SIG-M5 (cell line): ENCODE measurements at regions not wholly inside any gene's neighbourhood (a gene's known extent, or its start where the extent isn't known, plus 50 kb on each side); places are given as distances from the start of the nearest gene placed in this dataset.
"Not testable (repeated sequence)": the region's sequence is repeated elsewhere in the genome, so short reads cannot be mapped to it uniquely, and the experiment has no call there.

Source experiments
- DNase-seq: peaks from one replicate; lab custom pipeline; 2025; lab: John Stamatoyannopoulos, UW

GRCh38 chr7:66413379-66414114 is 208.4 kb downstream of the TPST1 start:
- no peak for DNase-seq

DNA sequence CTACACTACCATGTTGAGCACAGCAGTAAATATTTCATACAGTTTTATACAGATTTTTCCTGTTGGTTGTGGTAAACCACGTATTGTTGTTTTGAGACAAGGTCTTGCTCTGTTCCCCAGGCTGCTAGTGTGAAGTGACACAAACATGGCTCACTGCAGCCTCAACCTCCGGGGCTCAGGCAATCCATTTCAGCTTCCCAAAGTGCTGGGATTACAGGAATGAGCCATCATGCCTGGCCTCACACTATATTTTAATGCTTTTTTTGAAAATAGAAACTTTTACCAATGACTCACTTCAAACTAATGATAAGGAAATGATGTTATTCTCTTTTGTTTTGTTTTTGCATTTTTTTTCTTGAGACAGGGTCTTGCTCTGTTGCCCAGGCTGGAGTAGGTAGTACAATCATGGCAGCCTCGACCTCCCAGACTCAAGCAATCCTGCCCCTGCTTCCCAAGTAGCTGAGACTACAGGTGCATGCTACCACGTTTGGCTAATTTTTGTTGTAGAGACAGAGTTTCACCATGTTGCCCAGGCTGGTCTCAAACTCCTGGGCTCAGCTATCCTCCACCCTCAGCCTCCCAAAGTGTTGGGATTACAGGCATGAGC is 210.6 kb downstream of the TPST1 start:
- no peak for DNase-seq

DNA sequence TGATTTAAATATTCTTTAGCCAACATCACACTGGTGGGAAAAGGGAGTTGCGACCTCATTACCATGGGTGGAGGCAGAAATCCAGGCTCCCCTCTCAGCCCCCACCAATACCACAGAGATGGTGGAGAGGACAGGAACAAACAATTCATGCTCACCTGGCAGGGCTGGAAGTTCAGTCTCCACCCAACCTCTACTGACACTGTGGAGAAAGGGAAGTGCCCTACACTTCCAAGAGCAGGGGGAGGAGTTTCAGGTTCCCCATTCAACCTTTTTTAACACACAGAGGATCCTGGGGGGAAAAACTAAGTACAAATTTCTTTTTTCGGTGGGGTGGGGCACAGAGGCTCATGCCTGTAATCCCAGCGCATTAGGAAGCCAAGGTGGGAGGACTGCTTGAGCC is 210.1 kb upstream of the KCTD7 start:
- no peak for DNase-seq

GRCh38 chr7:66419210-66419609 is 209.5 kb upstream of the KCTD7 start:
- DNase-seq: no peak

DNA sequence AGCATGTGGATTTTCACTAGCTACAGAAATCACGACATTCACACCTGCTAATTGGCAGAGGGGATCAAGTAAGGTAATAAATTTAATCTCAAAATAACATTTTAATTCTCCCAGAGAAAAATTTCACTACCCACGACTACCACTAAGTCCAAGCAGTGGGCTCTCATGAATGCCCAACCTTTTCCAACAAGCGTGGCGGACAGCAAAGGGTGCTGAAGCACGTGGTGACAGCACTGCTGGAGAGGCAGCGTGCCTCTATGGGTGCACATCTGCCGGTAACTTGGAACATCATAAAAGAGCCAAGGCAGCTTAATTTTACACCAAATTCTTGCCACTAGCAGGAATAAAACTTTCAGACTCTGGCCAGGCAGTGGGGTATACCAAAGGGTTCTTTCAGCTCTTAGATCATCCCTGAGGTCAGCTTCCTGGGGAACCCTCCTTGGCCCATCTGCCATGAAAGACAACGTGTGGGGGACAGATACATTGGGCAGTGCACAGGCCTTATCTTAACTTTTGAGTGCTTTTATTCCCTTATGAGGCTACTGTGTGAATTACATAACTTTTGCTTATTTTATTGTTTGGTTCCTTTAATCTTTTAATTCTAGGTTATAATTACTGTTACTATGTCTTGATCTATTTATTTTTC is 206.7 kb upstream of the KCTD7 start:
- DNase-seq: no peak

DNA sequence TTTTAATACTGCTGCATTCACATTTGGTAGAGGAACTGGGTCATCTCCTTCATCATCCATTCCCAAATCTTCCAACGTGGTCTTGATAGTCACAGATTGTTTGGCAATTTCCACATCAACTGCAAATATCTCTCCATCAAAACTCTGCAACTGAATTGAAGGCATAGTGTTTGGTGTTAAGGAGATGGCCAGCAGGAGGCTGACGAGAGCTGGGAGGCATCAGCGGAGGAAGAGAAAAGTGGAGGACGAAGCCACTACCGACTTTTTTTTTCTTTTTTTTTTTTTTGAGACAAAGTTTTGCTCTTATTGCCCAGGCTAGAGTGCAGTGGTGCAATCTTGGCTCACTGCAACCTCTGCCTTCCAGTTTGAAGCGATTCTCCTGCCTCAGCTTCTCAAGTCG is 205.0 kb upstream of the KCTD7 start:
- no peak for DNase-seq

- no peak for DNase-seq
Observed at GRCh38 chr7:66426332-66426731, 202.3 kb upstream of the KCTD7 start.

DNA sequence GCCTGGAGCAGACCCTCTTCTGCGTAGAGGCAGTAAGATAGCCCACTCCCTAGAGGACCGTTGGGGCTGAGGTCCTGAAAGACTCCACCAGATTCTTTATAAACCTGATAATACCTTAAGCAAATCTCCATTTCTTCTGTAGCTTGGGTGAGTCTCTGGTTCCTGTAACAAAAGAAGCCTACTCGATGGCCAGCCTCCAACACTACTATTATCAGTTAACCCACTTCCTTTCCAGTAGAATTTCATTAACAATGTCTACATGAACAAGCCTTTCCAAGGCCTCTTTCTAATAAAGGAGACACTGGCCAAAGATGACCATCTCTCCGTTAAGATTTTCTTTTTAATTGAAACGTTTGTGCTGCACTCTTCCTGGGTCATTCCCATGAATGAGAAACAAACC is 201.7 kb upstream of the KCTD7 start:
- DNase-seq: no peak

DNA sequence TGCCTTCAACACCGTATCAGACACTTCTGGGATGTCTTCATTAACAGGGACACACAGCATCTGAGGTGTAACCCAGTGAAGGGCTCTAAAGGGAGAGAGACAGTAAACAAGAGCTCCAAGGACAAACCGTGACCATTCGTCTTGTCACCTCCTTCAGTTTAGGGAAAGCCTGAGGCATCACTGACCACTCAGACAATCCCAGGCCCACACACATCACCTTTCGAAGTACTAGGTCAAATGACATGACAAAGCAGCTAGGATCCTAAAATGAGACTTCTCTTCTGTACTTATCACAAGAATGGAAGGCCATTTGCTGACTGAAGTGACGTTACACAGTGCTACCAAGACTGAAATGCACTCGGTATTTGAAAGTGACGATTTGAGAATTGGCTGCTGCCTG is 200.7 kb upstream of the KCTD7 start:
- no peak for DNase-seq

DNA sequence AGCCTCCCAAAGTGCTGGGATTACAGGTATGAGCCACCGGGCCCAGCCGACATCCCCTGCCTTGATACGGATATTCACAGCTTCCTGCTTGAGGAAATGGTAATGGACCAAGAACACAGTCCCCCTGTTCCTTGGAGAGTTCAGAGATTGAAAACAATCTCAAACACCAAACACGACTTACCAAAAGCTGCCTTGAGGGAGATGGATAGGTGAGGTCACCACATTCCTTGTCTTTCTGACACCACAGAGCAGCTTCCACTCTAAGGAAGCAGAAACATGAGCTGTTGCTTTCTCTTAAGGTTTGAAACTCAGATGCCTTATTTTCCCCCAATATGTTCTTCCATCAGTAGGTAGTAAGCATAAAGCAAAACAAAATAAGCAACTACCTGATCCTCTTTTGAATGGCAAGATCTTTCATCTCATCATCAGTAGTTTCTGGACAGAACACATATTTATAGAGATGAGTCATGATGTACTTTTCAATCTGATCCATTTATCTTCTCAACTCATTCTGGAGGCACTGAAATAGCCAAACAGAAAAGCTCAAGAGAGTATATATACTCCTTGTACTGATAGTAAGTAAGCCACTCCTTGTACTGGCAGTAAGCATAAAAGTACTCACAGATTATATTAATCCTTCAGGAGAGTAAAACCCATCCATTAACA is 199.1 kb upstream of the KCTD7 start:
- no peak for DNase-seq

DNA sequence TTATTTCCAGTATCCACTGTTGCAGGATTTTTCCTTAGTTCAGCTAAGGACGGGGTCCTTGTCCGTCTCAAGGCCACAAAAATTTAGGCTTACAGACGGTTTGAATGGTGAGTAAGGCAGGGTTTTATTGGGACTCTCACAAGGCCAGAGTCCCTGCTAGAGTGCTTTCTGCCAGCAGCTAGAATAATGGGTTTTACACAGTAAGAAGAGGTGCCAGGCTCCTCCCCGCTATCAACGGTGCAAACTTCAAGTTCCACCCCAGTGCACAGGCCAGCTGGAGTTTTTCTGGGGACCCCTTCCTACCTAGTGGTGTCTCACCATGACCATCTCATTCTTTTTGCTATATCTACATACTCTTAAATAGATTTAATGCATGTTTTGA is 198.5 kb upstream of the KCTD7 start:
- DNase-seq: no peak

DNA sequence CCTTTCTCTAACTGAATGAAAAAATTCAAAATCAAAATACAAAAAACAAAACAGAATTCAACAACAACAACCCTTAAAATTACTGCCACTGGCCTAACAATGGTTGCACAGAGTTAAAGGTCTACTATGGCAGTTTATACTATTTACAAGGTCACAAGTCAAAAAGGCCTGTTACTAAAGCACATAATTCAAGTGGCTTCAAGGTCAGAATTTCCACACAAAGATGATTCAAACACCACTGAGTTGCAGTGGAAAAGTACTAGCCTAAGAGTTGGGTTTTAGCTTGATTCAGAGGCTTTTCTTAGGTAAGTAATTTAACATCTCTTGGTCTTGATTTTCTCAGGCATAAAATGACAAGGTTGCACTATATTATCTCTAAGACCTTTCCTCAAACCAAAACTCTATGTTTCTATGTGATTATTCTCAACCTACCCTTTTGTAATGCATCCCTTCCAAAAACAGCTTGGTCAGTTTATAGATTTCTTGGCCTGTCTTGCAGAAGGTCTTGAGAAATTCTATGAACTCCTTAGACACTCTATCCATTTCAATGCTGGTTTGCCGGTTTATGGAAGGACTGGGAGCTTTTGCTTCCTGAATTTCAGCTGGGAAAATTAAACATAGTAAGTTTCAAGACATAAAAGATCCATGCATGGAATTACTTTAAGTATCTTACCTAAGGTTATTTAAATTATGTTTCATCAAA is 189.8 kb upstream of the KCTD7 start:
- DNase-seq: not testable (repeated sequence)

DNA sequence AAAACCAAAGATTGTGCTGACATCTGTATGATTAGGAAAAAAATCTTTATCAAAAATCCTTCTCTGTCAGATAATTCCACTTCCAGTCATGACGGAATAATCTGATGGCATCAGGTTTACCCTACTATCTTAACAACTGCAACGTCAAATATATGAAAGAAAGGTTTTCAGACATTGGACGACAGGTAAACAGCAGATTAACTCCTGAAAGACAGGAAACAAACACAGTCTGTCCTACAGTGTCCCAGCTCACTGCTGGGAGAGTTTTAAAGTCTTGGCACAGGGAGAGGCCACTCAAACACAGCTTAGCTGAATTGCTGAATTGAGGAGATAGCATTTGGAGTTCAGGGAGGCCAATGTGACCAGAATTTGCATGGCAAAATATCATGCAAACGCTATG is 186.3 kb upstream of the KCTD7 start:
- no peak for DNase-seq

DNA sequence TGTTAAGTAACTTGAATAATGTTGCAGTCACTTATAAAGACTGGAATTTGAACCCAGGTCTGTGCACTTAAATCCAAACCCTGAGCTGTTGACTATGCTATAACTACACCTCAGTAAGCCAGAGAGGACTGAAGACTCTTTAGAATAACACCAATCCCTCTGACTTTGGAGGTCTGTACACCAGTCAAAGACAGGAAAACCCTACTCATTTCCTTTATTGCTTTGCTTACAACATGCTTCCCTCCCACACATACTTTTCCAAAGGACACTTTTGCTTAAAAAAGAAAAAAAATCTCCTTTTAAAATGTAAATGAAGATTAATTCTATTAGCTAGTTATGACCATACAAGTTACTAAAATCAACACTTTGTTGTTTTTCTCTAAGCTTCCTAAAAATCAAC is 184.7 kb upstream of the KCTD7 start:
- no peak for DNase-seq

DNA sequence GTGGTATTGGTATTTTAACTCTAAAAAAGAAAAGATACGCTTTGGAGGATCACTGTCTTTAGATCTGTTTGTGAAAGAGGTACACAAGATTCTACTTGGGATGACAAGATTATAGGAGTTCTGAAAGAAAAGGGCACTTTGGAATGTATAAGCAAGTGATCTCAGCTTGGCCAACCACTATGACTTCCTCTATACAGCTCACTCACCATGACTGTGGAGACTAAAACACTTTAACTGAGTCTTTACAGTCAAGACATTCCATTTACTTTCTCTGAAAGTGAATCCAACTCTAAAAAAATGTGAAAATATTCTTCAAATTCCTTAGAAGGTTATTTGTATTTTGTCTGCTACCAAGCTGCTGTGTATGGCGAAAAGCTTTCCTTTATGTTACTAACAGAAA is 181.7 kb upstream of the KCTD7 start:
- DNase-seq: not testable (repeated sequence)

- DNase-seq: not testable (repeated sequence)
Observed at GRCh38 chr7:66450814-66451213, 177.9 kb upstream of the KCTD7 start.

DNA sequence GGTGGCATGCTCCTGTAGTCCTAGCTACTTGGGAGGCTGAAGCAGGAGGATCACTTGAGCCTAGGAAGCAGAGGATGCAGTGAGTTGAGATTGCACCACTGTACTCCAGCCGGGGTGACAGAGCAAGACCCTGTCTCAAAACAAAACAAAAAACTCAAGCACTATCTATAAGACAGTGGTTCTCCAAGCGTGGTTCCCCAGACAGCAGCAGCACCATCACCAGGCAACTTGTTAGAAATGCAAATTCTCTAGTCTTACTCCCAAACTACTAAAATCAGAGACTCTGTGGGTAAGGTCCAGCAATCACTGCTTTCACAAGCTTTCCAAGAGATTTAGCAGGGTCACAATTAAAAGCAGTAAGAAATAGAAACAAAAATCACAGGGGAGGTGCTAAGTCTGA is 177.0 kb upstream of the KCTD7 start:
- DNase-seq: not testable (repeated sequence)

DNA sequence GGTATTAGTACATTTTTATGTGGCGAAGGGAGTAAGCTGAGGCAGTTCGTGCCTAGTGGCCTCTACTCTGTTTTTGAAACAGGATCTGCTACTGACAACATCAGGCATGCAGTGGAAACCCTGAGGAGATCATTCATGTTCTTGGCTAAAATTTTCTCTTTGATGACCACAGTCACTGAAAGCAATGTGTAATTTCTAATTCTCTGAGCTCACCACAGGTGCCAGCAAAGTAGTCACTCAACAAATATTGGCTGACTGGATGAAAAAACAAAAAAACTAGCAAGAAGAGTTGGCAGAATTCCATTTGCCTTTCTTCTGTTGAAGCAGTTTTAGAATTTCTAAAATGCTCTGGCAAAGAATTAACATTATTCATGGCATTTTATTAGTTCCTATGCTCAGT is 176.5 kb upstream of the KCTD7 start:
- no peak for DNase-seq

DNA sequence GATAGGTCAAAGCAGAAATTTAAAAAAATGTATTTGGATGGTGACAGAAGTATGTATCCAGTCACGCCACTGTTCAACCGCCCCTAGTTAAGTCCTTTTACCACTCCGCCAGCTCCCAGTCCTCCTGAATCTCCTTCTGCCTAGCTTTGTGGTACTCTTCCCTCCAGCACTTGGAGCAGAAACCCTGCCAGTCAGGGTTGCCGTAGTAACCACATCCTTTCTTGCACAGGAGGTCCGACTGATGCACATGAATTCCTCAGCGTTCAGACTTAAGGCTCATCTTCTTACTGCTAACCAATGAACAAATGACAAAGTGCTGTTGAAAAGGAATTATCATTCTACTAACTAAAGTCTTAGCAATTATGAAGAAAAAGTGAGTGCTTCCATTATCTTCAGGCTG is 175.3 kb upstream of the KCTD7 start:
- DNase-seq: no peak

GRCh38 chr7:66454600-66455225 is 174.0 kb upstream of the KCTD7 start:
- no peak for DNase-seq

GRCh38 chr7:66455432-66455831 is 173.2 kb upstream of the KCTD7 start:
- DNase-seq: not testable (repeated sequence)

DNA sequence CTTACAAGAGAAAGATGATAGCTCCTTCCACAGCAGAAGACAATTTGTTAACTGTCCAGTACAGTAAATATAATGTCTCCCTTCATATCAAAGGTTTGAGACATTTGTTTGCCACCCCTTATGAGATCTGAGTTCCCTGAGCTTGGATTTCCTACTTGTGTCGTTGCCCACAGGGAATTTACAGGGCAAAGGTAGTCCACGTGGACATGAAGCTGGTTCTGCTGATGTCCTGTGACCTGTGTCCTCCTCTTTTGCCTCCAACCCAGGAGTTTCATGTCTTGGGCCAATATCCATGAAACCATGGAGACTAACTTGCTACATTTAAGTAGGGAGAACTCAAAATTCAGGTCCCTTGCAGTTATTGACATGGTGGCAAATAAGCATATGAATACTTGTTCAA is 172.2 kb upstream of the KCTD7 start:
- not testable (repeated sequence) for DNase-seq
